Type B pancreatic cell (in vitro differentiated cells): ENCODE measurements at regions not wholly inside any gene's neighbourhood (a gene's known extent, or its start where the extent isn't known, plus 50 kb on each side); places are given as distances from the start of the nearest gene placed in this dataset.

Experiments used
- DNase-seq: peaks from one replicate; pipeline ENCODE4 v3.0.0; 2021; ENCODE audit warnings: mixed read lengths; ENCODE audit not compliant: unreplicated experiment; ENCODE audit errors: extremely low spot score
- H3K27ac Mint-ChIP-seq: 2 replicates; pipeline ENCODE4 v1.8.0; 2021; ENCODE audit warnings: mild to moderate bottlenecking, mixed read lengths
- H3K27me3 Mint-ChIP-seq: 2 replicates; pipeline ENCODE4 v1.8.0; 2021; ENCODE audit warnings: mixed read lengths
- H3K36me3 Mint-ChIP-seq: 2 replicates; pipeline ENCODE4 v1.8.0; 2021; ENCODE audit warnings: mixed read lengths
- H3K4me1 Mint-ChIP-seq: one replicate; pipeline ENCODE4 v1.8.0; 2021; ENCODE audit warnings: mixed read lengths; ENCODE audit not compliant: unreplicated experiment
- H3K4me3 Mint-ChIP-seq: 2 replicates; pipeline ENCODE4 v1.8.0; 2021; ENCODE audit warnings: mild to moderate bottlenecking, mixed read lengths
- H3K9me3 Mint-ChIP-seq: 2 replicates; pipeline ENCODE4 v1.8.0; 2021; ENCODE audit warnings: mixed read lengths
- TF ChIP-seq, protein P1 (sequence below): fragments of 200-600 bp; sonication (generic); conservative IDR thresholded peaks from 2 replicates; pipeline ENCODE4 v1.5.0; 2021; ENCODE audit warnings: antibody characterized with exemption, mild to moderate bottlenecking

DNA sequence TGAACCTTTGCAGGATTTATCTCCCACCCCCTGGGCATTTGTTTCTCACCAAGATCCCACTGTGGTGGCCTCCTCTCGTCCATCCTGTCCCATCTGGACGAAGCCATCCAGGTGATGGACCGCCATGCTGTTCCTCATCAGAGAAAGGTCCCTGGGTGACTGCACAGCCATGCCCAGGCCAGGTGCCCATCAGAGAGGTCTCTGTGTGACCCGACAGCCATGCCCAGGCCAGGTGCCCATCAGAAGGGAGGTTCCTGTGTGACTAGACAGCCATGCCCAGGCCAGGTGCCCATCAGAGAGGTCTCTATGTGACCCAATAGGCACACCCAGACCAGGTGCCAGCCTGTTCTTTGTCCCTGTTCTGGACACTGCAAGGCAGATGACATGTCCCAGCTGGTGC is 360.9 kb upstream of the SALL3 start:
- Mint-ChIP-seq H3K9me3 (peaks cover 6% of the 10 kb centered on the region), H3K27me3 (no peaks in the 10 kb centered on the region), H3K27ac (no peak overlapping the region), H3K4me1 (no peaks in the 10 kb centered on the region), H3K4me3 (no peak overlapping the region), H3K36me3 (no peaks in the 10 kb centered on the region)
- no peak for DNase-seq
- TF ChIP-seq, protein P1, sequence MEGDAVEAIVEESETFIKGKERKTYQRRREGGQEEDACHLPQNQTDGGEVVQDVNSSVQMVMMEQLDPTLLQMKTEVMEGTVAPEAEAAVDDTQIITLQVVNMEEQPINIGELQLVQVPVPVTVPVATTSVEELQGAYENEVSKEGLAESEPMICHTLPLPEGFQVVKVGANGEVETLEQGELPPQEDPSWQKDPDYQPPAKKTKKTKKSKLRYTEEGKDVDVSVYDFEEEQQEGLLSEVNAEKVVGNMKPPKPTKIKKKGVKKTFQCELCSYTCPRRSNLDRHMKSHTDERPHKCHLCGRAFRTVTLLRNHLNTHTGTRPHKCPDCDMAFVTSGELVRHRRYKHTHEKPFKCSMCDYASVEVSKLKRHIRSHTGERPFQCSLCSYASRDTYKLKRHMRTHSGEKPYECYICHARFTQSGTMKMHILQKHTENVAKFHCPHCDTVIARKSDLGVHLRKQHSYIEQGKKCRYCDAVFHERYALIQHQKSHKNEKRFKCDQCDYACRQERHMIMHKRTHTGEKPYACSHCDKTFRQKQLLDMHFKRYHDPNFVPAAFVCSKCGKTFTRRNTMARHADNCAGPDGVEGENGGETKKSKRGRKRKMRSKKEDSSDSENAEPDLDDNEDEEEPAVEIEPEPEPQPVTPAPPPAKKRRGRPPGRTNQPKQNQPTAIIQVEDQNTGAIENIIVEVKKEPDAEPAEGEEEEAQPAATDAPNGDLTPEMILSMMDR, result no peak

DNA sequence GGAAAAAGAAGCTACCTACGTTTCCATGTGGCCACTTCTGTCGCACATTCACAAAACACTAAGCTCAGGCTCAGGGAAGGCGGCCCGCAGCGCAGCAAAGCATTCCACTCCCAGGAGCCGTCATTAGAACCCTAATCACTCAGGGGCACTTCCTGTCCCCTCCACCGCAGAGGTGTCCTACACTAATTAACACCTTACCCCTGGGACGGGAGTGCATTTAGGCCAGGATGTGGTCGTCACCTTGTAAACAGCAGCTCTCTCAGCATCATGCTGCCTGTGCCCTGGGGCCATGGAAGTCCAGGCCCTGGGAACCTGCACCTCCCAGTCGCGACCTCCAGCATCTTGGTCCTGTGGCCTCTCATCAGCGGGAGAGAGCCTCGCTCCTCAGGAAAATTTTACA is 359.8 kb upstream of the SALL3 start:
- DNase-seq, result no peak
- TF ChIP-seq, protein P1, result no peak
- Mint-ChIP-seq H3K27ac (no peak overlapping the region), H3K27me3 (peaks cover 6% of the 10 kb centered on the region), H3K4me3 (no peak overlapping the region), H3K9me3 (peaks cover 6% of the 10 kb centered on the region), H3K36me3 (no peaks in the 10 kb centered on the region), H3K4me1 (peaks cover 8% of the 10 kb centered on the region)

DNA sequence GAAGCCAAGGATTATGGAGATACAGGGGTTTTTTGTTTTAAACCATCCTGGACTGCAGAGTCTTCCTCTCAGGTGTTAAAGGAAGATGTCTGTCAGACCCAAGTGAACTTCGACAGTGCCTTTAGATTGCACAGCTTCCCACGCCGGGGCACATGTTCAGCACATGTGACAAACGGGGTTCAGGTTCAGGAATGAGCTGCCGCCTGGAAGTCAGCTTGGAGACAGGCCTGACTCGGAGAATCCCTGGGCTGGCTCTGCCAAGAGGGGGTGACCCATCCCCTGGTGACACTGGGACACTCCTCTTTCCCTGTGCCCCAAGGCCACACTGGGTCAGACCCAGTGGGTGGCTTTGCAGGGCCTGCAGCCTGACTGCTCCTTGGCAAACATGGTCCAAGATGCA is 359.3 kb upstream of the SALL3 start:
- peaks cover 6% of the 10 kb centered on the region for H3K27me3 Mint-ChIP-seq
- TF ChIP-seq, protein P1, result no peak
- DNase-seq, result no peak
- H3K4me1 Mint-ChIP-seq, result peaks cover 8% of the 10 kb centered on the region
- H3K9me3 Mint-ChIP-seq, result peaks cover 6% of the 10 kb centered on the region
- no peaks in the 10 kb centered on the region for H3K36me3 Mint-ChIP-seq
- H3K27ac Mint-ChIP-seq, result no peak overlapping the region
- no peak overlapping the region for H3K4me3 Mint-ChIP-seq

DNA sequence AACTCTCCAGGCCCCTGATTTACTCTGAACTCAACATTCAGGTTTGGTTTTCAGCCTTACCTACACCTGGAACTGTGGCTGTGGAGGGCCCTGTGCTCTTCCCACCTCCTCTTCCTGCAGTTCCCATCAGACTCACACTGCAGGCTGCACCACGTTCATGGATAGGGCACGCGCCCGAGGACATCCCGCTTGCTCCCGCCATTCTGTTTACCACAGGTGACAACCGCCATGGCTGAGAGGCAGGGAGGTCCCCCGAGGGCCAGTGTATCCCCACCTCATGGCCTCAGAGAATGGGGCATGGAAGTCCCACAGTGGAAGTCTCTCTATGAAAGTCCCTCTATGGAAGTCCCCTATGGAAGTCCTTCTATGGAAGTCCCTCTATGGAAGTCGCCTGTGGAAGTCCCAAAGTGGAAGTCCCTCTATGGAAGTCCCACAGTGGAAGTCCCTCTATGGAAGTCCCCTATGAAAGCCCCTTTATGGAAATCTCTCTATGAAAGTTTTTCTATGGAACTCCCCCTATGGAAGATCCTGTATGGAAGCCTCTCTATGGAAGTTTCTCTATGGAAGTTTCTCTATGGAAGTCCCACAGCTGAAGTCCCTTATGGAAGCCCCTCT is 358.4 kb upstream of the SALL3 start:
- H3K36me3 Mint-ChIP-seq, result no peaks in the 10 kb centered on the region
- no peak overlapping the region for H3K27ac Mint-ChIP-seq

DNA sequence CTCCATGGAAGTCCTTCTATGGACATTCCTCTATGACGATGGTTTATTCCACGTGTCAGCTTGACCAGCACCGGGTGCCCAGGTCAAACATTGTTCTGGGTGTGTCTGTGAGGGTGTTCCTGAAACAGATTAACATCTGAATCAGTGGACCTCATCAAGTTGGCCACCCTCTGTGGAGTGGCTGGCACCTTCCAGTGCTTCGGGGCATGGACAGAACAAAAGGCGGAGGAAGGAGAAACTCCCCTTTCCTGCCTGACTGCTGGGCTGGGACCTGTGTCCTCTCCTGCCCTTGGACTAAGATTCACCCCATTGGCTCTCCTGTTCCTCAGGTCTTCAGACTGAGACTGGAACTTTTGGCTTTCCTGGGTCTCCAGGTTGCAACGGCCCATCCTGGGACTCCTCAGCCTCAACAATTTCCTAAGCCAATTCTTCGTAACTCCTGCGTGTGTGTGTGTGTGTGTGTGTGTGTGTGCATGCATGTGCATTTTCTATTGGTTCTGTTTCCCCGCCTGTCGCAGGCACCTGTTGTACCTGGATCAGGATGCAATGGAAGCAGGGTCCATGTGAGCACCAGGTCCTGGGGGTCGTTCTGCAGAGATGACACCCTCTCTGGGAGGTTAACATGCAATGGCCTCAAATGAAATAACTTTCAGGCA is 357.2 kb upstream of the SALL3 start:
- peaks cover 6% of the 10 kb centered on the region for H3K27me3 Mint-ChIP-seq
- no peaks in the 10 kb centered on the region for H3K9me3 Mint-ChIP-seq
- H3K36me3 Mint-ChIP-seq, result no peaks in the 10 kb centered on the region
- no peak overlapping the region for H3K4me3 Mint-ChIP-seq
- DNase-seq, result no peak
- H3K27ac Mint-ChIP-seq, result no peak overlapping the region
- H3K4me1 Mint-ChIP-seq, result peaks cover 12% of the 10 kb centered on the region
- TF ChIP-seq, protein P1, result no peak

More for the DNA sequence above, 358.4 kb upstream of the SALL3 start:
- H3K9me3 Mint-ChIP-seq, result peaks cover 6% of the 10 kb centered on the region
- peaks cover 12% of the 10 kb centered on the region for H3K4me1 Mint-ChIP-seq
- DNase-seq, result no peak
- TF ChIP-seq, protein P1, result no peak
- H3K27me3 Mint-ChIP-seq, result peaks cover 6% of the 10 kb centered on the region
- no peak overlapping the region for H3K4me3 Mint-ChIP-seq
